Epithelial cell of esophagus (primary cell): ENCODE measurements at regions not wholly inside any gene's neighbourhood (a gene's known extent, or its start where the extent isn't known, plus 50 kb on each side); places are given as distances from the start of the nearest gene placed in this dataset.
"Not testable (repeated sequence)": the region's sequence is repeated elsewhere in the genome, so short reads cannot be mapped to it uniquely, and the experiment has no call there.

Experiments used
- DNase-seq: peaks from one replicate; pipeline ENCODE4 v3.0.0; 2010; ENCODE audit warnings: low read depth
- H3K4me3 ChIP-seq: 2 replicates; pipeline ENCODE4 v1.5.1; 2011; ENCODE audit warnings: mild to moderate bottlenecking, low read length, control low read depth
- TF ChIP-seq, protein P1 (sequence below): IDR thresholded peaks from 2 replicates; pipeline ENCODE4 v1.5.1; 2011; ENCODE audit warnings: low read depth, mild to moderate bottlenecking, low read length, control low read depth, inconsistent platforms; ENCODE audit not compliant: insufficient read depth; ENCODE audit errors: missing control alignments

DNA sequence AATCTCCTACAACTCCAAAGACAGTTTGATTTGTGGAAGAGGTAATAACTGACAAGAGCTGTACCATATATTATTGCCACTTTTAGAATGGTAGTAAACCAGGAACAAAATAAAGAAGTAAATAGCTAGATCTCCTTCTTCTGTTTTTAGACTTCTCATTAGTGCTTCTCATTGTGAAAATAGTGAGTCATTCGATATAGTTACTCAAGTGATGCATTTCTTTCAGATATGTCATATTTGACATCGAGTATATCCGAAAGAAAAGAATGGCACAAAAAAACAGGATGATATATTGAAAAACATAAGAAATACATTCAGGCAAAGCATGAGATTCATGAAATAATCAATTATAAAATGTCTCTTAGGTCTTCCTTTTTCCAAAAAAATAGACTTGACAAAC, 1346.1 kb downstream of the BRINP3 start:
- TF ChIP-seq, protein P1, sequence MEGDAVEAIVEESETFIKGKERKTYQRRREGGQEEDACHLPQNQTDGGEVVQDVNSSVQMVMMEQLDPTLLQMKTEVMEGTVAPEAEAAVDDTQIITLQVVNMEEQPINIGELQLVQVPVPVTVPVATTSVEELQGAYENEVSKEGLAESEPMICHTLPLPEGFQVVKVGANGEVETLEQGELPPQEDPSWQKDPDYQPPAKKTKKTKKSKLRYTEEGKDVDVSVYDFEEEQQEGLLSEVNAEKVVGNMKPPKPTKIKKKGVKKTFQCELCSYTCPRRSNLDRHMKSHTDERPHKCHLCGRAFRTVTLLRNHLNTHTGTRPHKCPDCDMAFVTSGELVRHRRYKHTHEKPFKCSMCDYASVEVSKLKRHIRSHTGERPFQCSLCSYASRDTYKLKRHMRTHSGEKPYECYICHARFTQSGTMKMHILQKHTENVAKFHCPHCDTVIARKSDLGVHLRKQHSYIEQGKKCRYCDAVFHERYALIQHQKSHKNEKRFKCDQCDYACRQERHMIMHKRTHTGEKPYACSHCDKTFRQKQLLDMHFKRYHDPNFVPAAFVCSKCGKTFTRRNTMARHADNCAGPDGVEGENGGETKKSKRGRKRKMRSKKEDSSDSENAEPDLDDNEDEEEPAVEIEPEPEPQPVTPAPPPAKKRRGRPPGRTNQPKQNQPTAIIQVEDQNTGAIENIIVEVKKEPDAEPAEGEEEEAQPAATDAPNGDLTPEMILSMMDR: no peak
- peak; percentile 5 for DNase-seq
- no peak overlapping the region for H3K4me3 ChIP-seq

- DNase-seq, H3K4me3 ChIP-seq: not testable (repeated sequence)
These were observed 1337.9 kb downstream of the BRINP3 start for GRCh38 chr1:189139748-189140147.

GRCh38 chr1:189141056-189141455, 1336.6 kb downstream of the BRINP3 start:
- no peak overlapping the region for H3K4me3 ChIP-seq
- DNase-seq: peak; percentile 5
- TF ChIP-seq, protein P1: no peak

DNA sequence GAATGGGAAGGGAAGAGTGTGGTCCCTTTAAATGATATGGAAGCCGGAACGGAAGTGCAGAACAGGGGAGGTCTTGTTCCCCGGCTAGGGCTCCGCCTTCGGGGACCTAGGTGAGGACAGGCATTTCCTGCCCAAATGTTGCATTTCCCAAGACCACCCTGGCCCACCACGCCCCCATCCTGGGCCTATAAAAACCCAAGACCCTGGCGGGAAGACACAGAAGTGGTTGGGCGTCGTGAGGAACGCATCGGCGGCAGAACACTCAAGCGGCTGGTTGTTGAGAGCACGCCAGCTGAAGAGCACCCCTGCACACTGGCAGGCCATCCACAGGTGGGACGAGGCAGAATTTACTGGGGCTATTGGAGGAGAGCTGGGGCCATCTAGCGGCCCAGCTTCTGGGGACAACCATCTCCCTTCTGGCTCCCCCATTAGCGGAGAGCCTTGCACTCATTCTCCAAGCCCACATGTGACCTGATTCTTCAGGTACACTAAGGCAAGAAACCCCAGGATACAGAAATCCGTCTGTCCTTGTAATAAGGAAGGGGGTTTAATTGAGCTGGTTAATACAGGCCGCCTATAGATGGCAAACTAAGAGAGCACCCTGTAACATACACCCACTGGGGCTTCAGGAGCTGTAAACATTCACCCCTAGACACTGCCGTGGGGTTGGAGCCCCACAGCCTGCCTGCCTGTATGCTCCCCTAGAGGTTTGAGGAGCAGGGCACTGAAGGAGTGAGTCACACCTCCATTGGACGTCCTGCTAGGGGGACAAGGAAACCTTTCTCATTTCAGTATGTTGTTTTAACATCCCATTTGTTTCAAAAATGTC, 1327.9 kb downstream of the BRINP3 start:
- TF ChIP-seq, protein P1: no peak
- no peak overlapping the region for H3K4me3 ChIP-seq
- DNase-seq: no peak

GRCh38 chr1:189150624-189151023, 1327.0 kb downstream of the BRINP3 start:
- TF ChIP-seq, protein P1: no peak
- no peak for DNase-seq
- no peak overlapping the region for H3K4me3 ChIP-seq

- no peak overlapping the region for H3K4me3 ChIP-seq
- TF ChIP-seq, protein P1: no peak
- DNase-seq: peak; percentile 4
These were observed 1326.3 kb downstream of the BRINP3 start for GRCh38 chr1:189151361-189151760.

GRCh38 chr1:189152685-189153084, 1325.0 kb downstream of the BRINP3 start:
- no peak overlapping the region for H3K4me3 ChIP-seq
- TF ChIP-seq, protein P1: no peak
- DNase-seq: no peak
